ENCODE measurements at regions not wholly inside any gene's neighbourhood (a gene's known extent, or its start where the extent isn't known, plus 50 kb on each side); places are given as distances from the start of the nearest gene placed in this dataset.

DNA sequence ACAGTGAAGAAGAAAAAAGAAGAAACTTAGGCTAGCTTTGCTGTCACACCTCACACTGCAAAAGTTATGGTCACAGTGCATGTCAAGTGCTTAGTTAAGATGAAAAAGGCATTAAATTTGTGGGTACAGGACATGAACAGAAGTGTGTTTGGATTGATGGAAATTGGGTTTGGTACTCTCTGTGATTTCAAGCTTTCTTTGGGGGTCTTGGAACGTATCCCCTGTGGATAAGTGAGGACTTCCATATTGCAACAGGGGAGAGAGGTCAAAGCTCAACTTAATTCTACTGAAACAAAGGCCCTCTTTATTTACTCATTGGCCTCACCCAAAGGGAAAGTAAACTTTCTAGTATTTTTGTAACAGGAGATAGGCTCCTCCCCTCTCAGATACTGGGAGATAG lies 138.3 kb upstream of the FUT9 start:
- TF ChIP-seq ZBTB1 (CRISPR knock-in tag; IDR thresholded peaks at IDR 0.05; ENCODE audit: borderline replicate concordance, low read depth), result no peak
- ChIA-PET CTCF (ENCODE audit: low intra/inter-chr PET ratio) (no interaction called here), POLR2A (no interaction called here)
- Histone ChIP-seq H3K4me2 (ENCODE audit: insufficient read depth, low read length) (no peak overlapping the region), H3K9ac (ENCODE audit: insufficient read depth in 1 of 2, low read depth in 2 of 2, low read length in 2 of 2) (no peak overlapping the region), H3K9me3 (replicated peaks; ENCODE audit: control insufficient read depth, insufficient read depth, low read depth, low read length) (no peaks in the 10 kb centered on the region), H4K20me1 (replicated peaks; ENCODE audit: control insufficient read depth, insufficient read depth, low read length) (no peaks in the 10 kb centered on the region), H2AFZ (ENCODE audit: low read depth, low read length) (no peak overlapping the region), H3K27me3 (ENCODE audit: control insufficient read depth in 2 of 2, insufficient read depth in 2 of 2, low read length in 2 of 2) (no peaks in the 10 kb centered on the region), H3K79me2 (ENCODE audit: control insufficient read depth, insufficient read depth, low read length) (no peaks in the 10 kb centered on the region), H3K27ac (ENCODE audit: extremely low read depth, low read depth, low read length) (no peak overlapping the region), H3K4me3 (no peak overlapping the region), H3K4me1 (replicated peaks in 1 of 2; ENCODE audit: control insufficient read depth in 2 of 2, insufficient read depth in 2 of 2, low read length in 2 of 2) (no peaks in the 10 kb centered on the region), H3K36me3 (ENCODE audit: control insufficient read depth, insufficient read depth, low read length) (no peaks in the 10 kb centered on the region), H3K9me1 (ENCODE audit: control insufficient read depth, insufficient read depth, low read length) (no peaks in the 10 kb centered on the region)
- DNase-seq (ENCODE audit: extremely low read depth in 1 of 4, low spot score in 3 of 4) (no peak), ATAC-seq (no peak), FAIRE-seq (no peak)
- intact Hi-C loops (cut with micrococcal nuclease), result no loop called here
- 0% methylated on average over 1 of the region's 1 CpG for WGBS (ENCODE audit: insufficient coverage, low coverage, missing lambda C conversion rate)
- no TSS peak for BruUV-seq (replicated peaks)
- in situ Hi-C loops (cut with MboI), result no loop called here

DNA sequence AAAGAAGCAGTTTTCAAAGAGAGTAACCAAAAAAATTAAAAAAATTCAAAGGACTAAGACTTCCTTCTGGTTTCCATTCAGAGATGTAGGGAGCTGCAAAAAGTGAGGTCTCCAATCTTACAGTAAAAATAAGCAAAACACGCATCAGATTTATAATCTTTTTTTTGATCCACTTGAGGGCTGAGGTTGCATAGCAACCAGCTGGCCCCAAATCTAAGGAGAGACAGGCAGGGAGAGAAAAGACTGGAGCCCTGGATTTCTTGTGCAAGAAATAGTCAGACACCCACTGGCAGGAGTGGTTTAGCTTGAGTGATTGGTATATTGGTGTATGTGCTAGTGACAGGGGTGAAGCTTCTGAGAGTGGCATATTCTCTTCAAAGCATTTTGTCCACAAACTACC lies 135.9 kb upstream of the FUT9 start:
- no peaks in the 10 kb centered on the region for H3K79me2 ChIP-seq (ENCODE audit: control insufficient read depth, insufficient read depth, low read length)
- ChIA-PET CTCF (ENCODE audit: low intra/inter-chr PET ratio) (no interaction called here), POLR2A (no interaction called here)
- H3K4me1 ChIP-seq (replicated peaks in 1 of 2; ENCODE audit: control insufficient read depth in 2 of 2, insufficient read depth in 2 of 2, low read length in 2 of 2), result no peaks in the 10 kb centered on the region
- H3K27me3 ChIP-seq (ENCODE audit: control insufficient read depth in 2 of 2, insufficient read depth in 2 of 2, low read length in 2 of 2), result no peaks in the 10 kb centered on the region
- no peaks in the 10 kb centered on the region for H4K20me1 ChIP-seq (replicated peaks; ENCODE audit: control insufficient read depth, insufficient read depth, low read length)
- no peak overlapping the region for H2AFZ ChIP-seq (ENCODE audit: low read depth, low read length)
- no peaks in the 10 kb centered on the region for H3K9me1 ChIP-seq (ENCODE audit: control insufficient read depth, insufficient read depth, low read length)
- intact Hi-C loops (cut with micrococcal nuclease), result no loop called here
- no TSS peak for BruUV-seq (replicated peaks)
- H3K4me3 ChIP-seq, result no peak overlapping the region
- DNase-seq (ENCODE audit: extremely low read depth in 1 of 4, low spot score in 3 of 4) (no peak), FAIRE-seq (no peak), ATAC-seq (no peak)
- H3K36me3 ChIP-seq (ENCODE audit: control insufficient read depth, insufficient read depth, low read length), result no peaks in the 10 kb centered on the region
- TF ChIP-seq, protein P1, sequence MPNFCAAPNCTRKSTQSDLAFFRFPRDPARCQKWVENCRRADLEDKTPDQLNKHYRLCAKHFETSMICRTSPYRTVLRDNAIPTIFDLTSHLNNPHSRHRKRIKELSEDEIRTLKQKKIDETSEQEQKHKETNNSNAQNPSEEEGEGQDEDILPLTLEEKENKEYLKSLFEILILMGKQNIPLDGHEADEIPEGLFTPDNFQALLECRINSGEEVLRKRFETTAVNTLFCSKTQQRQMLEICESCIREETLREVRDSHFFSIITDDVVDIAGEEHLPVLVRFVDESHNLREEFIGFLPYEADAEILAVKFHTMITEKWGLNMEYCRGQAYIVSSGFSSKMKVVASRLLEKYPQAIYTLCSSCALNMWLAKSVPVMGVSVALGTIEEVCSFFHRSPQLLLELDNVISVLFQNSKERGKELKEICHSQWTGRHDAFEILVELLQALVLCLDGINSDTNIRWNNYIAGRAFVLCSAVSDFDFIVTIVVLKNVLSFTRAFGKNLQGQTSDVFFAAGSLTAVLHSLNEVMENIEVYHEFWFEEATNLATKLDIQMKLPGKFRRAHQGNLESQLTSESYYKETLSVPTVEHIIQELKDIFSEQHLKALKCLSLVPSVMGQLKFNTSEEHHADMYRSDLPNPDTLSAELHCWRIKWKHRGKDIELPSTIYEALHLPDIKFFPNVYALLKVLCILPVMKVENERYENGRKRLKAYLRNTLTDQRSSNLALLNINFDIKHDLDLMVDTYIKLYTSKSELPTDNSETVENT (CRISPR knock-in tag; IDR thresholded peaks at IDR 0.05), result no peak
- no peak for TF ChIP-seq HIVEP1 (CRISPR knock-in tag; IDR thresholded peaks at IDR 0.05)
- no peak for TF ChIP-seq FOXM1 (IDR thresholded peaks at IDR 0.05; ENCODE audit: low read depth)
- TF ChIP-seq FOXM1 (CRISPR knock-in tag; IDR thresholded peaks at IDR 0.05; ENCODE audit: low read depth), result no peak
- no peak for TF ChIP-seq PHF20 (IDR thresholded peaks at IDR 0.05; ENCODE audit: partially characterized antibody)
- no peak for TF ChIP-seq PML (IDR thresholded peaks at IDR 0.05; ENCODE audit: low read length)
- TF ChIP-seq ZNF445 (CRISPR knock-in tag; IDR thresholded peaks at IDR 0.05; ENCODE audit: low read depth), result no peak
- no peak for TF ChIP-seq TEAD4 (IDR thresholded peaks at IDR 0.05; ENCODE audit: low read length)
- TF ChIP-seq TEAD4 (CRISPR knock-in tag; IDR thresholded peaks at IDR 0.05; ENCODE audit: borderline replicate concordance), result no peak
- TF ChIP-seq CSDE1 (IDR thresholded peaks at IDR 0.05), result no peak
- no peak overlapping the region for H3K27ac ChIP-seq (ENCODE audit: extremely low read depth, low read depth, low read length)
- 0% methylated on average over 1 of the region's 1 CpG for WGBS (ENCODE audit: insufficient coverage, low coverage, missing lambda C conversion rate)
- H3K9ac ChIP-seq (ENCODE audit: insufficient read depth in 1 of 2, low read depth in 2 of 2, low read length in 2 of 2), result no peak overlapping the region
- in situ Hi-C loops (cut with MboI), result no loop called here
- no peak overlapping the region for H3K4me2 ChIP-seq (ENCODE audit: insufficient read depth, low read length)
- H3K9me3 ChIP-seq (replicated peaks; ENCODE audit: control insufficient read depth, insufficient read depth, low read depth, low read length), result no peaks in the 10 kb centered on the region
